Upper lobe of right lung (tissue), 1 donor: ENCODE measurements at regions not wholly inside any gene's neighbourhood (a gene's known extent, or its start where the extent isn't known, plus 50 kb on each side); places are given as distances from the start of the nearest gene placed in this dataset.

ENCODE experiments used
- ATAC-seq: fragments of 200-7000 bp; cut with Tn5 transposase; one replicate; pipeline ENCODE4 v1.9.1; 2020; ENCODE audit warnings: mild to moderate bottlenecking, moderate library complexity
- DNase-seq: peaks from one replicate; pipeline ENCODE4 v3.0.0-alpha.2; 2020
- H3K27ac ChIP-seq: fragments of 200-600 bp; one replicate; pipeline ENCODE4 v1.8.0; 2022
- H3K27me3 ChIP-seq: fragments of 200-600 bp; one replicate; pipeline ENCODE4 v1.8.0; 2022; ENCODE audit warnings: mild to moderate bottlenecking
- H3K36me3 ChIP-seq: fragments of 200-600 bp; one replicate; pipeline ENCODE4 v1.8.0; 2022
- H3K4me1 ChIP-seq: fragments of 200-600 bp; one replicate; pipeline ENCODE4 v1.8.0; 2022
- H3K4me3 ChIP-seq: fragments of 200-600 bp; one replicate; pipeline ENCODE4 v1.8.0; 2022; ENCODE audit warnings: mild to moderate bottlenecking
- H3K9me3 ChIP-seq: fragments of 200-600 bp; one replicate; pipeline ENCODE4 v1.8.0; 2022
- intact Hi-C: fragments of 100-400 bp; cut with DNase I; formaldehyde crosslinking; loops from one replicate; pipeline ENCODE4 v1.11.0; 2022
- TF ChIP-seq, protein P1 (sequence below): fragments of 200-600 bp; IDR thresholded peaks from one replicate; pipeline ENCODE4 v1.8.0; 2022; ENCODE audit warnings: antibody characterized with exemption
- donor health status: DM: no; HTN: yes; CAD: no; lungs with severe emphysema.

DNA sequence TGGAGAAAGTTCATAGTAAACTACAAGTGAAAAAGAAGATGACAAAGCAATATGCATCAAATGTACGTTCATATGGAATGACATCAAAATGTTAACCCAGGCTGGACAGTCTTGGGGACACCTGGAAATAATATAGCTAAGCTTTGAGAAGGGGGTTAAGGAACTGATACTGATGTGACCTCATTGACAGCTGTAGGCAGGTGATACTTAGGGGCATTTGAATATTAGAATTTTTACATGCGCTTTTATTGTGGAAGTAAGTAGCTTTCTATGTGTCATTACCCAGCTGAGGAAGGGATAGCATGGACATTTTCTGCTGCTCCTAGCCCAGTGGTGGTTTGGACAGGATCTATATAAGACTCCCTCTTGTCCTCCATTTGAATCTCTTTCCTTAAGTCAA is 299.7 kb downstream of the CWC27 start:
- intact Hi-C loops, result no loop called here

DNA sequence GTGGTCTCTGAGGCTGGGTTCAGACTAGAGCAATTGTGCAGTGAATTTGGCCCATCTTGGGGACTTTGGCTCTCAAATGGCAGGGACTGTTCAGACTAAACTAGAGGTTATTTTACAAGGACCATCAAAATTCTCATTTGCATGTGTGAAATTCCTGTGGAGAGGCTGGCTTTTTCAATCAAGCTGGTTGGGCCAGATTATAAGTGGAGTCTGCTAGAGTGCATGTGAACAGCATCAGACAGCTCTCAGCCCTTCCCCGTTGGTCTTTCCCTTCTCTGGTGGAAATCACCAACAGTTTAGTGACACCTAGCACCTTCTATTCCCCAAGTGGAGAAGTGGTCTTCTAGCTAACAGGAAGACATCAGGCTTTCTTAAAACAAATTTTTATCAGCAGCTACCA is 301.3 kb downstream of the CWC27 start:
- H3K36me3 ChIP-seq, result no peaks in the 10 kb centered on the region
- TF ChIP-seq, protein P1, sequence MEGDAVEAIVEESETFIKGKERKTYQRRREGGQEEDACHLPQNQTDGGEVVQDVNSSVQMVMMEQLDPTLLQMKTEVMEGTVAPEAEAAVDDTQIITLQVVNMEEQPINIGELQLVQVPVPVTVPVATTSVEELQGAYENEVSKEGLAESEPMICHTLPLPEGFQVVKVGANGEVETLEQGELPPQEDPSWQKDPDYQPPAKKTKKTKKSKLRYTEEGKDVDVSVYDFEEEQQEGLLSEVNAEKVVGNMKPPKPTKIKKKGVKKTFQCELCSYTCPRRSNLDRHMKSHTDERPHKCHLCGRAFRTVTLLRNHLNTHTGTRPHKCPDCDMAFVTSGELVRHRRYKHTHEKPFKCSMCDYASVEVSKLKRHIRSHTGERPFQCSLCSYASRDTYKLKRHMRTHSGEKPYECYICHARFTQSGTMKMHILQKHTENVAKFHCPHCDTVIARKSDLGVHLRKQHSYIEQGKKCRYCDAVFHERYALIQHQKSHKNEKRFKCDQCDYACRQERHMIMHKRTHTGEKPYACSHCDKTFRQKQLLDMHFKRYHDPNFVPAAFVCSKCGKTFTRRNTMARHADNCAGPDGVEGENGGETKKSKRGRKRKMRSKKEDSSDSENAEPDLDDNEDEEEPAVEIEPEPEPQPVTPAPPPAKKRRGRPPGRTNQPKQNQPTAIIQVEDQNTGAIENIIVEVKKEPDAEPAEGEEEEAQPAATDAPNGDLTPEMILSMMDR, result no peak
- no peak overlapping the region for H3K27ac ChIP-seq
- H3K9me3 ChIP-seq, result no peaks in the 10 kb centered on the region
- intact Hi-C loops, result no loop called here
- H3K4me1 ChIP-seq, result no peaks in the 10 kb centered on the region
- peaks cover 3% of the 10 kb centered on the region for H3K27me3 ChIP-seq
- ATAC-seq (no peak), DNase-seq (no peak)
- H3K4me3 ChIP-seq, result no peak overlapping the region

More for the DNA sequence above, 299.7 kb downstream of the CWC27 start:
- H3K27ac ChIP-seq, result no peak overlapping the region
- no peaks in the 10 kb centered on the region for H3K9me3 ChIP-seq
- TF ChIP-seq, protein P1, result no peak
- no peaks in the 10 kb centered on the region for H3K27me3 ChIP-seq
- no peak overlapping the region for H3K4me3 ChIP-seq
- DNase-seq (no peak), ATAC-seq (no peak)
- no peaks in the 10 kb centered on the region for H3K4me1 ChIP-seq
- no peaks in the 10 kb centered on the region for H3K36me3 ChIP-seq

DNA sequence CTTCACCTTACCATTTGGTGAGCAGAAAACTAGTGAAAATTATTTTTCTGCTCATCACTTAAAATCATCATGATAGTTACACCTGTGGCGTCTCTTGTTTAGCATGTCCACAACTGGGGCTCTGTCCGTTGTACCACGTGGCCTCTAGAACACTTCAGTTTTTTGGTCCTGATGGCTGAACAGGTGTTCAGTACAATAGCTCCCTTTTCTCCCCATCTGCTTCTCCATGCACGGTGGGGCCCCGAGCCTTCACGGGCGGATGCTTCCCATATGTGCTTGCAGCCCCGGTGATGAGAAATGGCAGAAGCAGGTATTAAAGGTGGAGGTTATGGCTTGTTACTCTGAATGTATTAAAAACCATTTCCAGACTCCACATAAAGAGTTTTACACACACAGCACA is 304.1 kb downstream of the CWC27 start:
- ATAC-seq (no peak), DNase-seq (no peak)
- Histone ChIP-seq H3K27ac (no peak overlapping the region), H3K4me1 (peaks cover 7% of the 10 kb centered on the region), H3K9me3 (no peaks in the 10 kb centered on the region), H3K27me3 (peaks cover 3% of the 10 kb centered on the region), H3K4me3 (no peak overlapping the region), H3K36me3 (no peaks in the 10 kb centered on the region)
- TF ChIP-seq, protein P1, result no peak
- intact Hi-C loops, result no loop called here

DNA sequence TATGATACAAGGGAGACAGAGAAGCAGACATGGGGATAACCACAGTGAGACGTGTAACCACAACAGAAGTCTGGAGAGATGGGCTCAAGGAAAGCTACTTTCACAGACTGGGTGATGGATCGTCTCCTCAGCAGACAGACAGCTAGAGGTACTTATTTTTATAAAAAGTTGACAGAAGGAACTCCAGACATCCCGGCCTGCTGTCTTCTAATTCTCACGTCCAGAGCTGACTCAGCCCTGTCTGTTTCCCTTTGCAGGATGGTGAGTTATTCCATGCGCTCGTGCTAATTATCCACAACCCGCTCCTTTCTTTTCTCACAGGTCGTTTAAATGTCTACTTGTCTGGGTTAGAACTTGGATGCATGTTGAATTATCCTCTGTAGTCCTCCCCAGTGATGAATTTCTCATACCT is 304.5 kb downstream of the CWC27 start:
- intact Hi-C loops, result no loop called here
- Histone ChIP-seq H3K9me3 (no peaks in the 10 kb centered on the region), H3K27me3 (peaks cover 3% of the 10 kb centered on the region), H3K27ac (no peak overlapping the region), H3K4me1 (peaks cover 7% of the 10 kb centered on the region), H3K36me3 (no peaks in the 10 kb centered on the region), H3K4me3 (no peak overlapping the region)
- TF ChIP-seq, protein P1, result no peak
- DNase-seq, result no peak
- ATAC-seq, result no peak

DNA sequence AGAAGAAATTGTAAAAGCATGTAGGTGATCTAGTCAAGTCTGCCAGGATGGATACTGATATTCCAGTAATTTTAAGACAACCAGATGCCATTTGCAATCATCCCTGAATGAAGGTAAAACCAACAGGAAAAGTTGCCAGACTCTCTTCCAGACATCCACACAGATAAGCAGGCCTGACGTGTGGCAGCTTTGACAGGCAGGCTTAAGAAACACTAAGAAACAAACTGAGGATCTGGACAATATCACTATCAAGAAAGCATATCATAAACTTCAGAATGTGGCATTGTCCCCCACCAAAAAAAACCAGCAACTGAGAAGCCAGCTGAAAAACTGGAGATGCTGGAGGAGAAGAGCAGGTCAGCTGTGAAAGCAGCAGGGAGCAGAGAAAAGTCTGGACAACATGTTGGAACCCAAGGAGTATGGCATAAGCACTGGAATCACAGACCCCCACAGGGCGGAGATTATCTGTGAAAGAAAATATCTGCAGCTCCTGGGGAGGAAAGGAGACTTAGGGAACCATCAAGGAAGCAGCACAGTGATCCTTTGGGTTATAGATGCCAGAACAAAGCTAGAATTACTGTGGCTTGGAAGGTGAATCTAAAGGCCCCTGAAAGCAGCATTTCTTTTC is 307.0 kb downstream of the CWC27 start:
- ATAC-seq (no peak), DNase-seq (no peak)
- Histone ChIP-seq H3K36me3 (no peaks in the 10 kb centered on the region), H3K27me3 (peaks cover 3% of the 10 kb centered on the region), H3K9me3 (no peaks in the 10 kb centered on the region), H3K4me1 (peaks cover 7% of the 10 kb centered on the region), H3K27ac (no peak overlapping the region), H3K4me3 (no peak overlapping the region)
- TF ChIP-seq, protein P1, result no peak
- intact Hi-C loops, result no loop called here
